GM23338 (cell line): ENCODE measurements at regions not wholly inside any gene's neighbourhood (a gene's known extent, or its start where the extent isn't known, plus 50 kb on each side); places are given as distances from the start of the nearest gene placed in this dataset.

ENCODE experiments used
- CREB1 ChIP-seq: fragments of 250-450 bp; sonication (Bioruptor Pico); IDR thresholded peaks from 2 replicates; pipeline ENCODE4 v1.5.0; 2020; ENCODE audit warnings: low read depth, mild to moderate bottlenecking, moderate library complexity
- EZH2 ChIP-seq: fragments of 200-600 bp; sonication (generic); IDR thresholded peaks from one replicate; pipeline ENCODE4 v1.8.0; 2017; ENCODE audit warnings: antibody characterized with exemption, mild to moderate bottlenecking, low read depth; ENCODE audit not compliant: unreplicated experiment
- TF ChIP-seq, protein P1 (sequence below): fragments of 250-450 bp; sonication (Bioruptor Pico); IDR thresholded peaks from 2 replicates; pipeline ENCODE4 v1.5.0; 2020; ENCODE audit warnings: mild to moderate bottlenecking, moderate library complexity
- TF ChIP-seq, protein P2 (sequence below): IDR thresholded peaks from one replicate; pipeline ENCODE4 v1.6.1; 2018; ENCODE audit warnings: antibody characterized with exemption; ENCODE audit not compliant: unreplicated experiment
- TF ChIP-seq, protein P3 (sequence below): IDR thresholded peaks from 2 replicates; pipeline ENCODE4 v1.6.1; 2016; ENCODE audit warnings: antibody characterized with exemption

DNA sequence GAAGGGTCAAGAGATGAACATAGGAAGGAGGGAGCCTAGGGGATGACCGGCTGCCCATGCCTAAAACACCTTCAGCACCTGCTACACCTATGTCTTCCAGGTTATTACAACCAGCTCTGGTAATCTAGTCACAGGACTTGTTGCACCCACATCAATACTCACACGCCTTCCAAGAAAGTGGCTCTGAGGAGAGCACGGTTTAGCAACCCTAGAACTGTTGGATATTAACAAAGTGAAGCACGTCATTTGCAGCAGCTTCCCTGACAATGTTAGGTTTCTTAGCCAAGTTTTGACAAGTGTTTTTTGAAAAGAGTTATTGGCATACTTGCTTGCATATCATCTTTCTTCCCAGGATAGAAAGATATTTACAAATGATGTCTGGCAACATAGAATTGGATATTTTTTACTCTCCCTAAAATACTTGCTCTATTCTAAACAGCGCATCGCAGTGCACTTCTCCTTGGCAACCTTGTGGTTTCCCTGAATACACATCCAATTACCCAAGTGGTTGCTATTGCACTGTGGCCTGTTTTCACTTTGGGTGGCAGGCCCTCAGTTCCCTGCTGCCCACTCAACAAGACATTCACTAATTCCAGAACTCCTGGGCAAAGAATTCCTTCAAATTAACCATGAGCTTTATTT lies 94.3 kb upstream of the ARHGAP42 start (continued):
- TF ChIP-seq, protein P1, sequence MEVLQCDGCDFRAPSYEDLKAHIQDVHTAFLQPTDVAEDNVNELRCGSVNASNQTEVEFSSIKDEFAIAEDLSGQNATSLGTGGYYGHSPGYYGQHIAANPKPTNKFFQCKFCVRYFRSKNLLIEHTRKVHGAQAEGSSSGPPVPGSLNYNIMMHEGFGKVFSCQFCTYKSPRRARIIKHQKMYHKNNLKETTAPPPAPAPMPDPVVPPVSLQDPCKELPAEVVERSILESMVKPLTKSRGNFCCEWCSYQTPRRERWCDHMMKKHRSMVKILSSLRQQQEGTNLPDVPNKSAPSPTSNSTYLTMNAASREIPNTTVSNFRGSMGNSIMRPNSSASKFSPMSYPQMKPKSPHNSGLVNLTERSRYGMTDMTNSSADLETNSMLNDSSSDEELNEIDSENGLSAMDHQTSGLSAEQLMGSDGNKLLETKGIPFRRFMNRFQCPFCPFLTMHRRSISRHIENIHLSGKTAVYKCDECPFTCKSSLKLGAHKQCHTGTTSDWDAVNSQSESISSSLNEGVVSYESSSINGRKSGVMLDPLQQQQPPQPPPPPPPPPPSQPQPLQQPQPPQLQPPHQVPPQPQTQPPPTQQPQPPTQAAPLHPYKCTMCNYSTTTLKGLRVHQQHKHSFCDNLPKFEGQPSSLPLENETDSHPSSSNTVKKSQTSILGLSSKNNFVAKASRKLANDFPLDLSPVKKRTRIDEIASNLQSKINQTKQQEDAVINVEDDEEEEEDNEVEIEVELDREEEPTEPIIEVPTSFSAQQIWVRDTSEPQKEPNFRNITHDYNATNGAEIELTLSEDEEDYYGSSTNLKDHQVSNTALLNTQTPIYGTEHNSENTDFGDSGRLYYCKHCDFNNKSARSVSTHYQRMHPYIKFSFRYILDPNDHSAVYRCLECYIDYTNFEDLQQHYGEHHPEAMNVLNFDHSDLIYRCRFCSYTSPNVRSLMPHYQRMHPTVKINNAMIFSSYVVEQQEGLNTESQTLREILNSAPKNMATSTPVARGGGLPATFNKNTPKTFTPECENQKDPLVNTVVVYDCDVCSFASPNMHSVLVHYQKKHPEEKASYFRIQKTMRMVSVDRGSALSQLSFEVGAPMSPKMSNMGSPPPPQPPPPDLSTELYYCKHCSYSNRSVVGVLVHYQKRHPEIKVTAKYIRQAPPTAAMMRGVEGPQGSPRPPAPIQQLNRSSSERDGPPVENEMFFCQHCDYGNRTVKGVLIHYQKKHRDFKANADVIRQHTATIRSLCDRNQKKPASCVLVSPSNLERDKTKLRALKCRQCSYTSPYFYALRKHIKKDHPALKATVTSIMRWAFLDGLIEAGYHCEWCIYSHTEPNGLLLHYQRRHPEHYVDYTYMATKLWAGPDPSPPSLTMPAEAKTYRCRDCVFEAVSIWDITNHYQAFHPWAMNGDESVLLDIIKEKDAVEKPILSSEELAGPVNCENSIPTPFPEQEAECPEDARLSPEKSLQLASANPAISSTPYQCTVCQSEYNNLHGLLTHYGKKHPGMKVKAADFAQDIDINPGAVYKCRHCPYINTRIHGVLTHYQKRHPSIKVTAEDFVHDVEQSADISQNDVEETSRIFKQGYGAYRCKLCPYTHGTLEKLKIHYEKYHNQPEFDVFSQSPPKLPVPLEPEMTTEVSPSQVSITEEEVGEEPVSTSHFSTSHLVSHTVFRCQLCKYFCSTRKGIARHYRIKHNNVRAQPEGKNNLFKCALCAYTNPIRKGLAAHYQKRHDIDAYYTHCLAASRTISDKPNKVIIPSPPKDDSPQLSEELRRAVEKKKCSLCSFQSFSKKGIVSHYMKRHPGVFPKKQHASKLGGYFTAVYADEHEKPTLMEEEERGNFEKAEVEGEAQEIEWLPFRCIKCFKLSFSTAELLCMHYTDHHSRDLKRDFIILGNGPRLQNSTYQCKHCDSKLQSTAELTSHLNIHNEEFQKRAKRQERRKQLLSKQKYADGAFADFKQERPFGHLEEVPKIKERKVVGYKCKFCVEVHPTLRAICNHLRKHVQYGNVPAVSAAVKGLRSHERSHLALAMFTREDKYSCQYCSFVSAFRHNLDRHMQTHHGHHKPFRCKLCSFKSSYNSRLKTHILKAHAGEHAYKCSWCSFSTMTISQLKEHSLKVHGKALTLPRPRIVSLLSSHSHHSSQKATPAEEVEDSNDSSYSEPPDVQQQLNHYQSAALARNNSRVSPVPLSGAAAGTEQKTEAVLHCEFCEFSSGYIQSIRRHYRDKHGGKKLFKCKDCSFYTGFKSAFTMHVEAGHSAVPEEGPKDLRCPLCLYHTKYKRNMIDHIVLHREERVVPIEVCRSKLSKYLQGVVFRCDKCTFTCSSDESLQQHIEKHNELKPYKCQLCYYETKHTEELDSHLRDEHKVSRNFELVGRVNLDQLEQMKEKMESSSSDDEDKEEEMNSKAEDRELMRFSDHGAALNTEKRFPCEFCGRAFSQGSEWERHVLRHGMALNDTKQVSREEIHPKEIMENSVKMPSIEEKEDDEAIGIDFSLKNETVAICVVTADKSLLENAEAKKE = no peak
- TF ChIP-seq, protein P2, sequence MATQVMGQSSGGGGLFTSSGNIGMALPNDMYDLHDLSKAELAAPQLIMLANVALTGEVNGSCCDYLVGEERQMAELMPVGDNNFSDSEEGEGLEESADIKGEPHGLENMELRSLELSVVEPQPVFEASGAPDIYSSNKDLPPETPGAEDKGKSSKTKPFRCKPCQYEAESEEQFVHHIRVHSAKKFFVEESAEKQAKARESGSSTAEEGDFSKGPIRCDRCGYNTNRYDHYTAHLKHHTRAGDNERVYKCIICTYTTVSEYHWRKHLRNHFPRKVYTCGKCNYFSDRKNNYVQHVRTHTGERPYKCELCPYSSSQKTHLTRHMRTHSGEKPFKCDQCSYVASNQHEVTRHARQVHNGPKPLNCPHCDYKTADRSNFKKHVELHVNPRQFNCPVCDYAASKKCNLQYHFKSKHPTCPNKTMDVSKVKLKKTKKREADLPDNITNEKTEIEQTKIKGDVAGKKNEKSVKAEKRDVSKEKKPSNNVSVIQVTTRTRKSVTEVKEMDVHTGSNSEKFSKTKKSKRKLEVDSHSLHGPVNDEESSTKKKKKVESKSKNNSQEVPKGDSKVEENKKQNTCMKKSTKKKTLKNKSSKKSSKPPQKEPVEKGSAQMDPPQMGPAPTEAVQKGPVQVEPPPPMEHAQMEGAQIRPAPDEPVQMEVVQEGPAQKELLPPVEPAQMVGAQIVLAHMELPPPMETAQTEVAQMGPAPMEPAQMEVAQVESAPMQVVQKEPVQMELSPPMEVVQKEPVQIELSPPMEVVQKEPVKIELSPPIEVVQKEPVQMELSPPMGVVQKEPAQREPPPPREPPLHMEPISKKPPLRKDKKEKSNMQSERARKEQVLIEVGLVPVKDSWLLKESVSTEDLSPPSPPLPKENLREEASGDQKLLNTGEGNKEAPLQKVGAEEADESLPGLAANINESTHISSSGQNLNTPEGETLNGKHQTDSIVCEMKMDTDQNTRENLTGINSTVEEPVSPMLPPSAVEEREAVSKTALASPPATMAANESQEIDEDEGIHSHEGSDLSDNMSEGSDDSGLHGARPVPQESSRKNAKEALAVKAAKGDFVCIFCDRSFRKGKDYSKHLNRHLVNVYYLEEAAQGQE = no peak
- TF ChIP-seq, protein P3, sequence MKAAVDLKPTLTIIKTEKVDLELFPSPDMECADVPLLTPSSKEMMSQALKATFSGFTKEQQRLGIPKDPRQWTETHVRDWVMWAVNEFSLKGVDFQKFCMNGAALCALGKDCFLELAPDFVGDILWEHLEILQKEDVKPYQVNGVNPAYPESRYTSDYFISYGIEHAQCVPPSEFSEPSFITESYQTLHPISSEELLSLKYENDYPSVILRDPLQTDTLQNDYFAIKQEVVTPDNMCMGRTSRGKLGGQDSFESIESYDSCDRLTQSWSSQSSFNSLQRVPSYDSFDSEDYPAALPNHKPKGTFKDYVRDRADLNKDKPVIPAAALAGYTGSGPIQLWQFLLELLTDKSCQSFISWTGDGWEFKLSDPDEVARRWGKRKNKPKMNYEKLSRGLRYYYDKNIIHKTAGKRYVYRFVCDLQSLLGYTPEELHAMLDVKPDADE = no peak
- TF ChIP-seq CREB1 (CRISPR knock-in tag) (no peak), EZH2 (no peak)
